Endothelial cell of umbilical vein (primary cell): ENCODE measurements at regions not wholly inside any gene's neighbourhood (a gene's known extent, or its start where the extent isn't known, plus 50 kb on each side); places are given as distances from the start of the nearest gene placed in this dataset.

Source experiments
- CTCF ChIP-seq, 2 donors: IDR thresholded peaks; 1 replicate in 1 of 2; 2 replicates in 1 of 2; pipeline ENCODE4 v1.5.1; 2011; ENCODE audit warnings: low read length in 2 of 2, mild to moderate bottlenecking in 2 of 2, moderate library complexity in 2 of 2, control low read depth in 1 of 2, inconsistent platforms in 1 of 2, low read depth in 1 of 2; ENCODE audit not compliant: insufficient read depth in 1 of 2; ENCODE audit errors: extremely low read depth in 1 of 2
- EZH2 ChIP-seq: IDR thresholded peaks from 2 replicates; pipeline ENCODE4 v1.6.1; 2012; ENCODE audit warnings: borderline replicate concordance, low read depth, mild to moderate bottlenecking, moderate library complexity, low read length, inconsistent platforms; ENCODE audit not compliant: severe bottlenecking
- FOS ChIP-seq: IDR thresholded peaks from 2 replicates; pipeline ENCODE4 v1.6.1; 2011; ENCODE audit warnings: mild to moderate bottlenecking, low read length, moderate library complexity, borderline replicate concordance; ENCODE audit not compliant: insufficient read depth
- GATA2 ChIP-seq: IDR thresholded peaks from 2 replicates; pipeline ENCODE4 v1.7.0; 2011; ENCODE audit warnings: low read depth, mild to moderate bottlenecking, moderate library complexity, mixed read lengths, low read length; ENCODE audit not compliant: insufficient read length, insufficient read depth
- JUN ChIP-seq: IDR thresholded peaks from 2 replicates; pipeline ENCODE4 v1.6.1; 2011; ENCODE audit warnings: borderline replicate concordance, low read depth; ENCODE audit not compliant: insufficient read length, insufficient read depth
- MAX ChIP-seq: IDR thresholded peaks from 2 replicates; pipeline ENCODE4 v1.6.1; 2011; ENCODE audit not compliant: insufficient read depth, insufficient read length
- MYC ChIP-seq: IDR thresholded peaks from one replicate; pipeline ENCODE4 v1.6.1; 2011; ENCODE audit warnings: mild to moderate bottlenecking, low read depth, low read length
- POLR2A ChIP-seq: IDR thresholded peaks from 2 replicates; pipeline ENCODE4 v1.6.1; 2012; ENCODE audit warnings: low read depth, mild to moderate bottlenecking, control low read depth, low read length
- POLR2AphosphoS5 ChIP-seq: IDR thresholded peaks from 2 replicates; pipeline ENCODE4 v1.6.1; 2012; ENCODE audit warnings: low read depth, mild to moderate bottlenecking, control low read depth, low read length, moderate library complexity; ENCODE audit not compliant: insufficient read depth

- no peak for TF ChIP-seq CTCF (IDR thresholded peaks at IDR 0.05; ENCODE audit: extremely low read depth in 1 of 2, insufficient read depth in 1 of 2, low read depth in 1 of 2, low read length in 2 of 2)
- TF ChIP-seq POLR2A: no peak
- no peak for TF ChIP-seq EZH2
- no peak for TF ChIP-seq POLR2AphosphoS5
- no peak for TF ChIP-seq MAX
- TF ChIP-seq JUN: no peak
- no peak for TF ChIP-seq MYC
- no peak for TF ChIP-seq FOS
- TF ChIP-seq GATA2: no peak
Observed at GRCh38 chr6:140736231-140736630, 1361.8 kb upstream of the CITED2 start.
